NCI-H748 (cell line): ENCODE measurements at regions not wholly inside any gene's neighbourhood (a gene's known extent, or its start where the extent isn't known, plus 50 kb on each side); places are given as distances from the start of the nearest gene placed in this dataset.

ENCODE experiments used
- DNase-seq: peaks from one replicate; lab custom pipeline; 2025; ENCODE audit not compliant: unreplicated experiment; lab: John Stamatoyannopoulos, UW

- no peak for DNase-seq
These were observed 421.0 kb upstream of the CCDC196 start for GRCh38 chr14:66065188-66065587.

GRCh38 chr14:66066981-66067776 is 419.0 kb upstream of the CCDC196 start:
- no peak for DNase-seq

GRCh38 chr14:66069036-66069435 is 417.1 kb upstream of the CCDC196 start:
- DNase-seq = no peak

- no peak for DNase-seq
These were observed 416.2 kb upstream of the CCDC196 start for GRCh38 chr14:66069830-66070541.

GRCh38 chr14:66070542-66071319 is 415.4 kb upstream of the CCDC196 start:
- peak; percentile 76 for DNase-seq

- DNase-seq = peak; percentile 42
These were observed 413.7 kb upstream of the CCDC196 start for GRCh38 chr14:66072190-66073084.

- DNase-seq = peak; percentile 46
These were observed 411.6 kb upstream of the CCDC196 start for GRCh38 chr14:66074537-66074936.

GRCh38 chr14:66076176-66076575 is 410.0 kb upstream of the CCDC196 start:
- no peak for DNase-seq

GRCh38 chr14:66078006-66078405 is 408.2 kb upstream of the CCDC196 start:
- peak; percentile 75 for DNase-seq

GRCh38 chr14:66081594-66082376 is 404.4 kb upstream of the CCDC196 start:
- DNase-seq = no peak

- no peak for DNase-seq
These were observed 400.9 kb upstream of the CCDC196 start for GRCh38 chr14:66085224-66085623.

- DNase-seq = no peak
These were observed 400.5 kb upstream of the CCDC196 start for GRCh38 chr14:66085665-66086064.

GRCh38 chr14:66087231-66087630 is 398.9 kb upstream of the CCDC196 start:
- no peak for DNase-seq

- DNase-seq = no peak
These were observed 397.5 kb upstream of the CCDC196 start for GRCh38 chr14:66088656-66089055.

- DNase-seq = no peak
These were observed 394.0 kb upstream of the CCDC196 start for GRCh38 chr14:66092206-66092605.

GRCh38 chr14:66092748-66093147 is 393.4 kb upstream of the CCDC196 start:
- no peak for DNase-seq

- no peak for DNase-seq
These were observed 392.0 kb upstream of the CCDC196 start for GRCh38 chr14:66094001-66094727.

GRCh38 chr14:66099451-66099850 is 386.7 kb upstream of the CCDC196 start:
- no peak for DNase-seq

- no peak for DNase-seq
These were observed 386.2 kb upstream of the CCDC196 start for GRCh38 chr14:66099931-66100330.
